GM18502 (cell line): ENCODE measurements at regions not wholly inside any gene's neighbourhood (a gene's known extent, or its start where the extent isn't known, plus 50 kb on each side); places are given as distances from the start of the nearest gene placed in this dataset.

Experiments used
- ATAC-seq: cut with Tn5 transposase; IDR thresholded peaks from one replicate; pipeline ENCODE4 v1.9.1; 2021; ENCODE audit warnings: mild to moderate bottlenecking; ENCODE audit not compliant: unreplicated experiment, poor library complexity

DNA sequence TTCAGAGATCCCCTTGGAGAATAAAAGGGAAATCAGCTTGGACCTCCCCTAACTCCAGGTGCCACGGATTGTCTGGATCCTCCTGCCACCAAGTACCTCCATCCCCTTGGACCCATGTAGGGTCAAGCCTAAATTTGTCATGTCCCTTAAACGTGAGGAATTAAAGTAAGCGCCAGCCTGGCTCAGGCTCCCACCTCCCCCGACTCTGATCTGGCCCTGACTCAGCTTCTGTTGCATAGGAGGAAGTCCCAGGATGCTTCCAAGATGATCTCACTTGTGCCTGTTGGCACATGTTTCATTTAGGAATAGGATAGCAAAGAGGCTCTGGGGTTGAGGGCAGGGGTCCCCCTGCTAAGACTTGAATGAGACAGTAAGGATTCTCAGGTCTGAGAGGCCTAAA, 231.9 kb upstream of the JUN start:
- no peak for ATAC-seq

GRCh38 chr1:59016390-59016789, 232.5 kb upstream of the JUN start:
- ATAC-seq, result no peak

DNA sequence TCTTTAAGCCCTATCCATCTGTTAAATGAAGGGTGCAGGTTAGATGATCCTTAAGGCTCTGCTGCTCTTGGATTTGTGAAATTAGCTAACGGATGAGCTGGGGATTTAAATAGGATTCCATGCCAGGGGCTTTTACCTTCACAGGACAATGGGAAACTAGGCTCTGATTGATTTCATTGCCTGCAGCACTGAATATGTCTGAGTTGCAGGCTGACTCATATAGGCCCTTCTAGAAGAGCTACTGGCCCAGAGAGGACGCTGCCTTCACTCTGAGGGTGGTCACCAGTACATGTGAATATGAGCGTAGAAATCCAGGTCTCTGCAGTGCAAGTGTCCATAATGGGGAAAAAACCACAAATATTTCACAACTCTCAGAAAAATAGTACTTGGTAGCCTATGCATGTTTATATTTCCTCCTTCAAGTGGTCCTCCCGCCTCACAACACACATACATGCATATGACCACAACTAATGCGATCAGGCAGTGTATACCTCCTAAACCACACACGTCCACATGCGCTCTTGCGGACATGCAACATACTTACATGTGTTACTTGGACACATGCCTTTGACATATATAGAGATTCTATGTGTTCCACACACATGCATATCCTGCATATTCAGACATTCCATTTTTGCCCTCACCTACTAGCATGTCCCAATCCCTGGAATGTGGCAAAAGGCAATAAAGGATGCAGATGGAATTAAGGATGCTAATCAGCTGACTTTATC, 233.8 kb upstream of the JUN start:
- ATAC-seq, result no peak

DNA sequence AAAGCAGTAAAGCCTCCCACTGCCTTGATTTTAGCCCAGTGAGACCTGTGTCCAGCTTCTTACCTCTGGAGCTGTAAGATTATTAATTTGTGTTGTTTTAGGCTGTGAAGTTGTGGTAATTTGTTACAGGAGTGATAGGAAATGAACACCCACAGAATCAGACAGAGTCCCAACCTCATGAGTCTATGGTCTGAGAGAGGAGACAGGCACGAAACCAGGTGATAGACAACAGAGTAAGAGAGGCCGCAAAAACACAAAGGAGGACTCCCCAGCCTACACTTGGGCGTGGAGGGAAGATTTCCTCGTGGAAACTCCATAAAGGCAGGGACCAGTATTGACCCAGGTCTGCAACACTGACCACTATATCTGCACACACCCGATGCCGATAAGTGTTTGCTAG, 234.6 kb upstream of the JUN start:
- ATAC-seq, result no peak

- ATAC-seq, result no peak
Measured at GRCh38 chr1:59018860-59019259, 235.0 kb upstream of the JUN start.

GRCh38 chr1:59020151-59020997, 236.5 kb upstream of the JUN start:
- ATAC-seq, result peak; percentile 94

DNA sequence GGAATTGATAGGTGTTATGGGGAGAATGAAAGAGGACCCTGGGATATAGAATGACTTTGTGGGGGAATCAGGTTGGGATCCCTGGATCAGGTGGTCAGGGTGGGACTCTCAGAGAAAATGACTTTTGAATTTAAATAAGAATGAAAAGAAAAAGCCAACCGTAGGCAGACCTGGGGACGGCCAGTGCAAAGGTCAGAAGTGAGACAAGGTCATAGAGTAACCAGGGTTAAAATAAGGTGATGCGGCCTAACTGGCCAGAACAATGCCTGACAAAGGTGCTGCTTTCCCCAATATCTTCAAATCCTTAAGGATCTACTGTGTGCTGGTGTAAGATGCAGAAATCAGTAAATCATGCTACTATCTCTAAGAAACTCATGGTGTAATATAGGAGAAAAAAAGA, 238.4 kb upstream of the JUN start:
- ATAC-seq, result no peak

DNA sequence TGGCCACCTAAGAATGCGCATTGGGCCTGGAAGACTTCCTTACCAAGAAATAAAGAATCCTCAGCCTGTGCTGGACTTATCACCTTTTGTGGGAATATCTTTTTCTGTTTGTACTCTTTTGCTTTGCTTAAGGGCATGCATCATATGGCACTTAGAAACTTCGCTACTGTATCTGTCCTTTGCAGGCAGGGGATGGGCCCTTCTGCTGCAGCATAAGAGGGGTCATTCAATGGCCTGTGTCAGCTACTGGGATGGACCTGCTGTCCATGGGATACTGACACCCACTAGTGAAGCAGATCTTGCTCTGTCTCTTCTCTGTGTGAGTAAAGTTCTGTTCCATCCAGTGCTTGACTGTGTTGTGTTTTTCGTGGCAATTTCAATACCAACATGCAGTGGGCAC, 239.0 kb upstream of the JUN start:
- ATAC-seq, result no peak

DNA sequence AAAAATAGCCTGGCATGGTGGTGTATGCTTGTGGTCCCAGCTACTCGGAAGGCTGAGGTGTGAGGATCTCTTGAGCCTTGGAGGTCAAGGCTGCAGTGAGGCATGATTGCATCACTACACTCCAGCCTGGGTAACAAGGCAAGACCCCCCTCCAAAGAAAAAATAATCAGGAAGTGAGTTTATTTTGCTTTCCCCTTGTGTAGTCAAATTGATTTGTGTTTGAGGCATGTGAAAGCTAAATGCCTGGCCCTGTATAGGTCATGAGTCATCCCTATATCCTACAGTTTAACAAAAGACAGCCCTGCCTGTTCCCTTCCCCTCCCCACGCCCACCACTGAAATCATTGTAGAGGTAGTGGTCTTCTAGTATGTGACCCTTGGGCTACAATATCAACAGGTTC, 241.4 kb upstream of the JUN start:
- no peak for ATAC-seq

DNA sequence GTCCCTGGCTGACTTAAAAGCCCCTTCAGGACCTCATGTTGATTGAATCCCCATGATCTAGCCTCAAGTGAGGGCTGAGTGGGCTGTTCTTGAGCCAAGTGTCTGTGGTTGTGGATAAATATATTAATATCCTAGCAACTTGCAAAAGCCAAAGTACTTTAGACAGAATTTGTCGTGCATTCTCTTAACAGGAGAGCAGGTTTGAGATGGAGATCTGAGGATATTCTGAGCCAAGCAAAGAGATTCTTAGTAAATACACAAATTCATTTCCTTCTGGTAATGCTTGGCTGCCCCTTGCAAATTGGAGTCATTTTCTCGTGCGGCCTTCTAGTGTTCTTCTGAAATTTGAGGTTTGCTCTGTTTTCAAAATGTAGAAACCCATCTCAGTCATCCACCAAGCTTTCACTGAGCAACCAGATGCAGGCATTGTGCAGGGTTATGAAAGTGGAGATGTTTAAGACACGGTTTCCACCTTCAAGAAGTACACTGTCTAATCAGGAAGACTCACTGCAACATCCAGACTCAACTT, 242.1 kb upstream of the JUN start:
- ATAC-seq, result peak; percentile 88

GRCh38 chr1:59026472-59026948, 242.7 kb upstream of the JUN start:
- ATAC-seq, result peak; percentile 32

DNA sequence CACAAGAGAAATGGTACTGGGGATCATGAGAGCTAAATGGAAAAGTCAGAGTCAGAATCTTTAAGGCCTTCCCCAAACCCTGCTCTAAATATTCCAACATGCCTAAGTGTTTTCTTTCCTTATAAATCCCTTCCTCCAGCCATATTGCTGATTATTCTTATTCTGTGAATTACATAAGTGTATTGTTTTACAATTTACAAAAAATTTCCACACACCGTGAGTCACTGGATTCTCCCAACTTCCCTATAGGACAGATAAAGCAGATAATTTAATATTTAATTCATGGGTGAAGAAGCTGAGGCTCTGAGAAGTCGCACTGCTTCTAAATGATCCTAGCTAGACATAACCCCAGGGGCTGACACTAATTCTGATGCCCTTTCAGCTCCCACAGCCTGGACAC, 243.3 kb upstream of the JUN start:
- ATAC-seq, result no peak

DNA sequence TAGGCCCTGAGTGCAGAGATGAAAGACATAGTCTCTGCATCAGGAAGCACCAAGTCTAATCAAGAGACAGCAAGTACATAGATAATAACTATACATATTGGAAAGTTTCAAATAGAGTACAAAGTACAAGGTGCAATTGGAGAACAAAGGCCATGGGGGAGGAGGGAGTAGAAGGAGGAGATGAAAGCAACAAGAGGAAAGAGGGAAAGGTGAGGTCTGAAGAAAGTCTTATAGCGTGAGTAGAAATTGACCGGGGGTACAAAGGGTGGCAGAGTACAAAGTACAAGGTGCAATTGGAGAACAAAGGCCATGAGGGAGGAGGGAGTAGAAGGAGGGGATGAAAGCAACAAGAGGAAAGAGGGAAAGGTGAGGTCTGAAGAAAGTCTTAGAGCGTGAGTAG, 244.2 kb upstream of the JUN start:
- ATAC-seq, result no peak

GRCh38 chr1:59029411-59030167, 245.7 kb upstream of the JUN start:
- ATAC-seq, result no peak

DNA sequence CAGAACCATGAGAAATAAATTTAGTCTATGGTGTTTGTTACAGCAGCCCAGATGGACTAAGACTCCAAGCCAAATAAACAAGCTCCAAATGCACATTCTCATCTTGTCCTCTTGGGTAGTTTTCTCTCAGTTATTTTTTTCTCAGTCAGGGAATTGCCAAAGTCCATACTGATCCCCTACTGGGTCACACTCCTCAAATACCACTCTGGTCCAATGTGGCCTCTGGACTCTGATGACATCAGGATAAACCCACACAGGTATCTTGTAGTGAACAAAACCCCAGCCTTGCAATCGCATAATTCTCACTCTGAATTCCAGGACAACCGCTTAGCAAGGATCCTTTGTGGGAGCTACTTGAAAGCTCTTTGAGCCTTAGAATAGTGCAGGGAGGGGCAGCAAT, 248.4 kb upstream of the JUN start:
- ATAC-seq, result no peak

DNA sequence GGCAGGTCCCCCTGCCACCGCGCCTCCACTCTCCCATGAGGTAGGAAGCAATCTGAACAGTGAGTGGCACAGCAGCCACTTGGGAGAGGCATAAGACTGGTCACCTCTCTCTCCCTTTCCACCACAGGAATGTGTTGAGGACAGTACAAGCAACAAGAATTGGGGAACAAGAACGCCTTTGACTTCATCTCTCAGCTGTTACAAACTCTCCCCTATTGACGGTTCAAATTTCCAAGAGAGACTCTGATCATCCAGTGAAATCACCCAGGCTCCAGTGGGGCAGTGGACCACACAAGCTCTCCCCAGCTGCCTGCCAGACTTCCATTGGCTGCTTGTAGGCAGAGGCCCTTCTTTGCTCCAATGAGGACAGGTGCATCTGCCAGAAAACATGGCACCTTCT, 249.9 kb upstream of the JUN start:
- ATAC-seq, result no peak

DNA sequence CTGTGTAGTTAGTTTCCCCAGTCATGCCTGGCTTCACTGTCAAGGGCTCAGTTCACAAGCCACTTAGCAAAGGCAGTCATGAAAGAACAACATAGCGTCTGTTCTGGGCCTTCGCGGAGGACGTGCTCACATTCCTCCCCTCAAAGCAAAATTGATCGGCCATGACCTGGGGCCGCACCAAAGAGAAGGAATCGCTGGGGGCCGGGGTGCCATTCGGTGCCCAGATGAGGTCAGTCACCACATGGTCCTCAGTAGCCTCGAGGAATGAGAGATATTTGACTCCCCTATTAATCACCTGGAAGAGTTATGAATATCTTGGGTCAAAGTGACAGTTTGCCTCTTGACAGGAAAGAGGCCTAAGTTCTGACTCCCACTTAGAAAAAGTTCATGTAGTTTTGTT, 251.1 kb upstream of the JUN start:
- no peak for ATAC-seq

- ATAC-seq, result no peak
Measured at GRCh38 chr1:59039551-59039950, 255.7 kb upstream of the JUN start.

DNA sequence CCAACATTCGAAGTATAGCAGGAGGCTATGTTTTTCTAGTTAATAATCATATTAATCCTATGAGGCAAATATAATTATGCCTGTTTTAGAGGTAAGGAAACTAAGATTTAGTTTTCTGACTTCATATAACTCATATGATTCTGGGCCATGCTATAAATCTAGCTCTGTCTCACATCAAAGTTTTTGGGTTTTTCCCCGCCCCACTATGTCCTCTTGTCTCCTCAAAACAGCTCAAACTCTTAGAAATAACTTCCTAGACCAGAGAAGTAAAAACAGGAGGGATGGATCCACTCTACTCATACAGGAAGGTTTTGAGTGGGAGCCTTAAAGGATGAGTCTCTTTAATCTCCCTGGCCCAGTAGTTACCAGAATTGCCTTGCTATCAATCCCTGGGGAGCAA, 256.4 kb upstream of the FGGY start:
- no peak for ATAC-seq

DNA sequence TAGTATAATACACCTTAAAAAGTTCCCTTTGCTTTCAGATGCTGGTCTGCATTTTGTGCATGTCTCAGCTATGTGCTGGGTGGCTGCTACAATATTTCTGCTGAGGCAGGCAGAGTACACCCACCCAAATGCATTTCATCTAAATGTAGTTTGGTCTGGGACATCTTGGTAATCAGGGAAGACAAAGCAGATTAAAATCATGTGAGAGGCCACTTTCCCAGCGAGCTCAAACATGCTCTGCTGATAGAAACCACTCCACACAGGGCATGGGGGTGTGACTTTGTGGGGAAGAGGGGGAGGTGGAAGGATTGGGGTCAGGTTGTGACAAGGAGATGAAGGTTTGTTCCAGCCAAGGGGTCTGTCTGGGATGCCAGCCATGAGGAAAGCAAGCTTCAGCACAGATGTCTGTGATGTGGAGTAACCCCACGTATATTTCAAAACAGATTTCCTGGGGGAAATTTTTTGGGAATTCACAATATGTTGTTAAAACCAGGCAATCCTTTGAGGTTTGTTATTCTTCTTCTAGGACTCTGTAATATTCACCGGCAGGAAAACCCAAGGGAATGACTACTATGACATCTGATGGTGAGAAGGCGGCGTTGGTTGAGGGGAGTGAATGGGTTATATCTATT, 255.1 kb upstream of the FGGY start:
- no peak for ATAC-seq
